ENCODE measurements at regions not wholly inside any gene's neighbourhood (a gene's known extent, or its start where the extent isn't known, plus 50 kb on each side); places are given as distances from the start of the nearest gene placed in this dataset.

GRCh38 chr18:51588616-51589015 lies 391.1 kb upstream of the MEX3C start (continued):
- no peak for TF ChIP-seq ELK4 (CRISPR knock-in tag; IDR thresholded peaks at IDR 0.05; ENCODE audit: borderline replicate concordance)

DNA sequence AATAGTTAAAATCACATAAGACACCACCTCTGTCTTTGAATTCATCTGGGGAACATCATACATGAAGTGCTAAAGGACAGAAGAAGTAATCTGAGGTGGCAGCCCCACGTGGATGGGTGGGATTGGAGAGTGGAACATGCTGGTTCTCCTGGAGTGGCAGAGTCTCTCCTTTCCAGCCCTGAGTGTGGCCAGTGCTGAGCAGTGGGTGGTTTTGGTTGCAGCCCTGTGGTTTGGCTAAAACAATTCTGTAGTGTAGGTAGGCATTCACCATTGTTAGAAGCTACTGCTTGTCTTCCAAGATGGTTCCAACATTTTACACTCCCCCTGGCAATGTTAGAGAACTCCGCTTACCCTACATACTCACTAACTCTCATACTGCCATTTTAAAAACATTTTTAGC lies 396.4 kb upstream of the MEX3C start:
- intact Hi-C loops (cut with micrococcal nuclease; ENCODE audit: unreplicated experiment) (no loop called here), in situ Hi-C loops (cut with HindIII; ENCODE audit: extremely low pct_ligation_motif_present, low pct_unique_long_range_greater_than_20kb) (no loop called here)
- H3K4me1 ChIP-seq (ENCODE audit: insufficient read depth, low read length) = no peaks in the 10 kb centered on the region
- no peak overlapping the region for H3K27ac ChIP-seq (ENCODE audit: extremely low read length, insufficient read depth, low read length)
- FAIRE-seq (no peak), ATAC-seq (no peak), DNase-seq (ENCODE audit: low spot score) (no peak)
- no peak overlapping the region for H2AFZ ChIP-seq (ENCODE audit: low read length)
- no peak overlapping the region for H3K4me2 ChIP-seq (ENCODE audit: low read depth, low read length)
- H3K36me3 ChIP-seq (replicated peaks in 1 of 2; ENCODE audit: control insufficient read depth in 1 of 2, insufficient read depth in 2 of 2, low read length in 2 of 2) = no peaks in the 10 kb centered on the region
- 20% methylated on average over 2 of the region's 2 CpGs for WGBS (ENCODE audit: low lambda C conversion rate)
- H3K9me3 ChIP-seq (ENCODE audit: low read length) = peaks cover 12% of the 10 kb centered on the region
- no peak overlapping the region for H3K4me3 ChIP-seq (replicated peaks in 1 of 3; ENCODE audit: insufficient read depth in 1 of 3, low read depth in 2 of 3, low read length in 3 of 3)
- ChIA-PET CTCF (ENCODE audit: low intra/inter-chr PET ratio, low total read pairs) (no interaction called here), POLR2A (no interaction called here)
- no peak overlapping the region for H3K9ac ChIP-seq (ENCODE audit: insufficient read depth, low read depth, low read length)
- no peaks in the 10 kb centered on the region for H3K27me3 ChIP-seq (ENCODE audit: control insufficient read depth in 1 of 2, insufficient read depth in 2 of 2, low read length in 2 of 2)
- BruUV-seq (replicated peaks) = no TSS peak
- no peaks in the 10 kb centered on the region for H4K20me1 ChIP-seq (ENCODE audit: insufficient read depth, low read length)
- no peaks in the 10 kb centered on the region for H3K79me2 ChIP-seq (ENCODE audit: insufficient read depth, low read length)
- TF ChIP-seq ZBTB42 (CRISPR knock-in tag; IDR thresholded peaks at IDR 0.05) (no peak), NFATC3 (CRISPR knock-in tag; IDR thresholded peaks at IDR 0.05) (no peak), ZC3H13 (CRISPR knock-in tag; IDR thresholded peaks at IDR 0.05) (no peak), CCDC6 (CRISPR knock-in tag; IDR thresholded peaks at IDR 0.05) (no peak), NFE2L2 (IDR thresholded peaks at IDR 0.05; ENCODE audit: low read length) (no peak), ZNF44 (CRISPR knock-in tag; IDR thresholded peaks at IDR 0.05) (no peak)
- TF ChIP-seq, protein P1, sequence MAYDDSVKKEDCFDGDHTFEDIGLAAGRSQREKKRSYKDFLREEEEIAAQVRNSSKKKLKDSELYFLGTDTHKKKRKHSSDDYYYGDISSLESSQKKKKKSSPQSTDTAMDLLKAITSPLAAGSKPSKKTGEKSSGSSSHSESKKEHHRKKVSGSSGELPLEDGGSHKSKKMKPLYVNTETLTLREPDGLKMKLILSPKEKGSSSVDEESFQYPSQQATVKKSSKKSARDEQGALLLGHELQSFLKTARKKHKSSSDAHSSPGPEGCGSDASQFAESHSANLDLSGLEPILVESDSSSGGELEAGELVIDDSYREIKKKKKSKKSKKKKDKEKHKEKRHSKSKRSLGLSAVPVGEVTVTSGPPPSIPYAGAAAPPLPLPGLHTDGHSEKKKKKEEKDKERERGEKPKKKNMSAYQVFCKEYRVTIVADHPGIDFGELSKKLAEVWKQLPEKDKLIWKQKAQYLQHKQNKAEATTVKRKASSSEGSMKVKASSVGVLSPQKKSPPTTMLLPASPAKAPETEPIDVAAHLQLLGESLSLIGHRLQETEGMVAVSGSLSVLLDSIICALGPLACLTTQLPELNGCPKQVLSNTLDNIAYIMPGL (CRISPR knock-in tag; IDR thresholded peaks at IDR 0.05; ENCODE audit: borderline replicate concordance in 1 of 2, low read depth in 1 of 2) = no peak

Measured in HepG2 (cell line).